ENCODE measurements at regions not wholly inside any gene's neighbourhood (a gene's known extent, or its start where the extent isn't known, plus 50 kb on each side); places are given as distances from the start of the nearest gene placed in this dataset.

DNA sequence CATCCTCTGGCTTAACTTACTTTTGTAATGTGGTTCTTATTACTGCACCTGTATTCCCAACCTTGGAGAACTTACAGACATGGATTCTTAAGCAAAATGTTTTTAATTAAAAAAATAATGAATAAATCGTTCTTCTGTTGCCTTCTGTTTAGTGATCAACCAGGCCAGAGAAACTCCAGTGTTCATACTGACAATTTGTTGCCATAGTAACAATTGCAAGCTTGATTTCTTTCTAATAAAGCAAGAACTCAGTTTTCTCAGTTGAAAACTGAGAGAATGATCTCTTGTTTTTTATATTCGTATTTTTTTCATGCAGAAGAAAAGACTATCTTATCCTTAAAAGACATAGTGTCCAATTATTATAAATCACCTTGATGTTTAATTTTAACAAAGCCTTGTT lies 106.5 kb upstream of the LMNTD1 start:
- TF ChIP-seq, protein P1, sequence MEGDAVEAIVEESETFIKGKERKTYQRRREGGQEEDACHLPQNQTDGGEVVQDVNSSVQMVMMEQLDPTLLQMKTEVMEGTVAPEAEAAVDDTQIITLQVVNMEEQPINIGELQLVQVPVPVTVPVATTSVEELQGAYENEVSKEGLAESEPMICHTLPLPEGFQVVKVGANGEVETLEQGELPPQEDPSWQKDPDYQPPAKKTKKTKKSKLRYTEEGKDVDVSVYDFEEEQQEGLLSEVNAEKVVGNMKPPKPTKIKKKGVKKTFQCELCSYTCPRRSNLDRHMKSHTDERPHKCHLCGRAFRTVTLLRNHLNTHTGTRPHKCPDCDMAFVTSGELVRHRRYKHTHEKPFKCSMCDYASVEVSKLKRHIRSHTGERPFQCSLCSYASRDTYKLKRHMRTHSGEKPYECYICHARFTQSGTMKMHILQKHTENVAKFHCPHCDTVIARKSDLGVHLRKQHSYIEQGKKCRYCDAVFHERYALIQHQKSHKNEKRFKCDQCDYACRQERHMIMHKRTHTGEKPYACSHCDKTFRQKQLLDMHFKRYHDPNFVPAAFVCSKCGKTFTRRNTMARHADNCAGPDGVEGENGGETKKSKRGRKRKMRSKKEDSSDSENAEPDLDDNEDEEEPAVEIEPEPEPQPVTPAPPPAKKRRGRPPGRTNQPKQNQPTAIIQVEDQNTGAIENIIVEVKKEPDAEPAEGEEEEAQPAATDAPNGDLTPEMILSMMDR (conservative IDR thresholded peaks at IDR 0.05 in 1 of 2, IDR thresholded peaks at IDR 0.05 in 1 of 2; ENCODE audit: low read depth in 1 of 2, low read length in 2 of 2): no peak
- no peak for TF ChIP-seq EZH2 (IDR thresholded peaks at IDR 0.05; ENCODE audit: low read length, missing control alignments)

Data from fibroblast of lung (primary cell).